Tibial artery (tissue), 4 donors: ENCODE measurements at regions not wholly inside any gene's neighbourhood (a gene's known extent, or its start where the extent isn't known, plus 50 kb on each side); places are given as distances from the start of the nearest gene placed in this dataset.

Experiments
- DNase-seq, 2 donors: peaks; one replicate each; pipeline ENCODE4 v3.0.0-alpha.2; 2019
- H3K27ac ChIP-seq, 2 donors: fragments of 200-600 bp; sonication (generic) in 1 of 2; 1 replicate in 1 of 2; 2 replicates in 1 of 2; pipeline ENCODE4 v1.5.1; 2018 to 2019; ENCODE audit warnings: mild to moderate bottlenecking in 1 of 2
- H3K27me3 ChIP-seq, 2 donors: fragments of 200-600 bp; sonication (generic) in 1 of 2; one replicate each; pipeline versions ENCODE4 v1.5.1 to v1.6.0; 2016 to 2019
- H3K36me3 ChIP-seq, 3 donors: fragments of 200-600 bp; sonication (generic) in 2 of 3; one replicate each; pipeline ENCODE4 v1.5.1; 2016 to 2019; ENCODE audit warnings: mild to moderate bottlenecking in 2 of 3
- H3K4me1 ChIP-seq, 4 donors: fragments of 200-600 bp; sonication (generic) in 2 of 4; 1 replicate in 3 of 4; 2 replicates in 1 of 4; pipeline ENCODE4 v1.5.1; 2016 to 2019
- H3K4me3 ChIP-seq, 2 donors: fragments of 200-600 bp; sonication (generic) in 1 of 2; 1 replicate in 1 of 2; 2 replicates in 1 of 2; pipeline ENCODE4 v1.5.1; 2018 to 2019; ENCODE audit warnings: mild to moderate bottlenecking in 2 of 2
- H3K9me3 ChIP-seq, 3 donors: fragments of 200-600 bp; sonication (generic) in 1 of 3; one replicate each; pipeline ENCODE4 v1.5.1; 2016 to 2019
- intact Hi-C: fragments of 100-400 bp; cut with DNase I; formaldehyde crosslinking; loops from one replicate; pipeline ENCODE4 v1.15.0; 2023; ENCODE audit warnings: low total_unique reads
- TF ChIP-seq, protein P1 (sequence below), 2 experiments: fragments of 200-600 bp in 1 of 2; fragments of 450-650 bp in 1 of 2; IDR thresholded peaks; one replicate each; pipeline ENCODE4 v1.5.1; 2017 to 2019; ENCODE audit warnings: antibody characterized with exemption in 2 of 2, mild to moderate bottlenecking in 1 of 2, moderate library complexity in 1 of 2

DNA sequence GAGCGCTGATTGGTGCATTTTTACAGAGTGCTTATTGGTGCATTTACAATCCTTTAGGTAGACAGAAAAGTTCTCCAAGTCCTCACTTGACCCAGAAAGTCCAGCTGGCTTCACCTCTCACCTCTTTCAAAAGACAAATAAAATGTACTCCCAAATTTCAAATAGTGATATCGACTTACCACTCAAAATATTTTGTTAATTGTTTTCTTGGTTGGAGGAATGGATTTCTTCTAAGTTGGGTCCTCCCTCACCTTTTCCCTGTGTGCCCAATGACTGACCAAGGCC lies 338.4 kb upstream of the KLF3 start:
- no peak for DNase-seq
- intact Hi-C loops = no loop called here
- no peaks in the 10 kb centered on the region for H3K36me3 ChIP-seq
- TF ChIP-seq, protein P1, sequence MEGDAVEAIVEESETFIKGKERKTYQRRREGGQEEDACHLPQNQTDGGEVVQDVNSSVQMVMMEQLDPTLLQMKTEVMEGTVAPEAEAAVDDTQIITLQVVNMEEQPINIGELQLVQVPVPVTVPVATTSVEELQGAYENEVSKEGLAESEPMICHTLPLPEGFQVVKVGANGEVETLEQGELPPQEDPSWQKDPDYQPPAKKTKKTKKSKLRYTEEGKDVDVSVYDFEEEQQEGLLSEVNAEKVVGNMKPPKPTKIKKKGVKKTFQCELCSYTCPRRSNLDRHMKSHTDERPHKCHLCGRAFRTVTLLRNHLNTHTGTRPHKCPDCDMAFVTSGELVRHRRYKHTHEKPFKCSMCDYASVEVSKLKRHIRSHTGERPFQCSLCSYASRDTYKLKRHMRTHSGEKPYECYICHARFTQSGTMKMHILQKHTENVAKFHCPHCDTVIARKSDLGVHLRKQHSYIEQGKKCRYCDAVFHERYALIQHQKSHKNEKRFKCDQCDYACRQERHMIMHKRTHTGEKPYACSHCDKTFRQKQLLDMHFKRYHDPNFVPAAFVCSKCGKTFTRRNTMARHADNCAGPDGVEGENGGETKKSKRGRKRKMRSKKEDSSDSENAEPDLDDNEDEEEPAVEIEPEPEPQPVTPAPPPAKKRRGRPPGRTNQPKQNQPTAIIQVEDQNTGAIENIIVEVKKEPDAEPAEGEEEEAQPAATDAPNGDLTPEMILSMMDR (IDR thresholded peaks at IDR 0.05) = no peak
- H3K9me3 ChIP-seq = no peaks in the 10 kb centered on the region
- H3K4me1 ChIP-seq = peaks cover 0 to 13% (median 0%) of the 10 kb centered on the region in 4 donors
- no peak overlapping the region for H3K27ac ChIP-seq
- no peak overlapping the region for H3K4me3 ChIP-seq
- no peaks in the 10 kb centered on the region for H3K27me3 ChIP-seq

- H3K36me3 ChIP-seq = no peaks in the 10 kb centered on the region
- no peak for DNase-seq
- no peak overlapping the region for H3K27ac ChIP-seq
- TF ChIP-seq, protein P1 (IDR thresholded peaks at IDR 0.05) = no peak
- no peaks in the 10 kb centered on the region for H3K9me3 ChIP-seq
- H3K4me3 ChIP-seq = no peak overlapping the region
- intact Hi-C loops = no loop called here
- peaks cover 0 to 13% (median 0%) of the 10 kb centered on the region in 4 donors for H3K4me1 ChIP-seq
- no peaks in the 10 kb centered on the region for H3K27me3 ChIP-seq
These were observed 337.5 kb upstream of the KLF3 start for GRCh38 chr4:38326499-38326898.

GRCh38 chr4:38327174-38327573 lies 336.8 kb upstream of the KLF3 start:
- Histone ChIP-seq H3K4me1 (peaks cover 0 to 13% (median 0%) of the 10 kb centered on the region in 4 donors), H3K27ac (no peak overlapping the region), H3K4me3 (no peak overlapping the region), H3K9me3 (no peaks in the 10 kb centered on the region), H3K36me3 (no peaks in the 10 kb centered on the region), H3K27me3 (no peaks in the 10 kb centered on the region)
- TF ChIP-seq, protein P1 (IDR thresholded peaks at IDR 0.05) = no peak
- DNase-seq = no peak
- intact Hi-C loops = no loop called here

DNA sequence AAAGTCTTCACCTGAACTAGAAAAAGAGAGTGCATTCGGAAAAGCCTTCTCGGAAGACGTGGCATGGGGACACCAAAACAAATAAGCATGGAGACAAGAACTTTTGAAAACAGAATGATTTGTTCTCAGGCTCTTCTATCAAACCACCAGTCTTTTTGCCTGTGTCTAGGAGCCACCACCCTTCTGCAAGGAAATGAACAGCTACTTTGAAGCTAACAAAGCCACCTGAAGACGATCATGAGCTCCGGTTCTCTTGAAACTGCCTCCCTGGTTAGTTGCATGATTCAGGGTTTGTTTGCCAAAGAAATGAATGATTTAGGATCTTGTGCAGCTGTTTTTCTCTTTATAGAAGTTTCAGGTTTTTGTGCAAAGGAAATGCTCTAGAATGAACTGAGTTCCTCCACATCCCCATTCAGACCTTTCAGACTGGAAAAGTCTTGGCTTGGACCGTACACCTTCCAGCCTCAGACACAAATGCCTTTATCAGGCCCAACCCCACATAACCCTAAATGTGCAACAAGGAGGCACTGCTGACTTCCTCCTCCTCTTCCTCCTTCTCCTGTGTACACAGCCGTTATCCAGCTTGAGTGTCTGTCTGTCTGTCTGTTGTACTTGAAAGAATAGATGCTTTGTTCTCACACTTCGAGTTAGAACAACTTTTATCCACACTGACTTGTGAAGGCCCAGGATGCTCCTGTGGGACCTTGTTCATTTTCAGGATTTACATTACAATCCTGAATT lies 334.8 kb upstream of the KLF3 start:
- H3K4me3 ChIP-seq = no peak overlapping the region
- H3K27me3 ChIP-seq = no peaks in the 10 kb centered on the region
- no peaks in the 10 kb centered on the region for H3K4me1 ChIP-seq
- DNase-seq = no peak
- intact Hi-C loops = no loop called here
- no peak overlapping the region for H3K27ac ChIP-seq
- H3K36me3 ChIP-seq = no peaks in the 10 kb centered on the region
- H3K9me3 ChIP-seq = no peaks in the 10 kb centered on the region
- TF ChIP-seq, protein P1 (IDR thresholded peaks at IDR 0.05) = no peak

GRCh38 chr4:38330321-38330720 lies 333.7 kb upstream of the KLF3 start:
- Histone ChIP-seq H3K27ac (no peak overlapping the region), H3K36me3 (no peaks in the 10 kb centered on the region), H3K4me1 (no peaks in the 10 kb centered on the region), H3K9me3 (no peaks in the 10 kb centered on the region), H3K4me3 (no peak overlapping the region), H3K27me3 (no peaks in the 10 kb centered on the region)
- no peak for DNase-seq
- intact Hi-C loops = no loop called here
- TF ChIP-seq, protein P1 (IDR thresholded peaks at IDR 0.05) = no peak

DNA sequence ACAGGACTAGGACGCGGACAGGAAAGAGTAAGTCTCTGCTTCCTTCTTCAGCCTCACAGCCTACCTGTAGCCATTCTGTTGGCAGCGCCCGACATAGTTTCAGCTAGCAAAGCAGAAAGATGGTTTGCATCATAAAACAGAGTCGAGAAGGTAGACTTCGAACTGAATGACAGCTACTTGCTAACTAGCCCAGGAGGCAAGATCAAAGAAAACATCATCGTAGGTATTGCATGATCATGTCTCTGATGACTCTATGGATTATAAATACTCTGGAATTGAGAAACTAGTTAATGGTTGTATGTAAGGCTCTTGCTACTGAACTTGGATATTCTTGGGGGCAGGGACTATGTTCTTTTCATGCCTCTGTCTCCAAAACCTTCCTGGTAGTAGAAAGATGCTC lies 333.1 kb upstream of the KLF3 start:
- H3K4me1 ChIP-seq = no peaks in the 10 kb centered on the region
- no peak overlapping the region for H3K4me3 ChIP-seq
- no peak overlapping the region for H3K27ac ChIP-seq
- H3K9me3 ChIP-seq = no peaks in the 10 kb centered on the region
- no peak for DNase-seq
- H3K27me3 ChIP-seq = no peaks in the 10 kb centered on the region
- H3K36me3 ChIP-seq = no peaks in the 10 kb centered on the region
- TF ChIP-seq, protein P1 (IDR thresholded peaks at IDR 0.05) = no peak
- intact Hi-C loops = no loop called here
